SHP77 (cell line): ENCODE measurements at regions not wholly inside any gene's neighbourhood (a gene's known extent, or its start where the extent isn't known, plus 50 kb on each side); places are given as distances from the start of the nearest gene placed in this dataset.

Experiments used
- DNase-seq, 2 experiments: peaks; one replicate each; lab custom pipeline; 2025; lab: John Stamatoyannopoulos, UW

DNA sequence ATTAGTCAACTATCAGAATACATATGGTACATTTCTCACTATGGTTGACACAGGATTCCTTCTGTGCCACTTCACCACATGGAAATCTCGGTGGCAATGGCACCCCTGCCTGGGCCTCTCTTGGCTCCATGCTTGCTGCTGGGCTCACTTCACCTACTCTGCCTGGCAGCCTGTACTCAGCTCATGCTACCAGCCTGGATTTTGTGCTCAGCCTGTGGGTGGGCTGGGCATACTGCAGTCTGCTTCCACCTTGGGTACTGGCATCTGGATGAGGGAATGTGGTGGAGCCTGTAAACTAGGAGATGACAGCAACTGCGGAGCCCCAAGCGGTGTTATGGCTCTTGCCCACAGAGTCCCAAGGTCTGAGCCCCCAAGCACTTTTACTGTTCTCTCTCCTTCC, 604.1 kb downstream of the MTRR start:
- DNase-seq, result no peak

DNA sequence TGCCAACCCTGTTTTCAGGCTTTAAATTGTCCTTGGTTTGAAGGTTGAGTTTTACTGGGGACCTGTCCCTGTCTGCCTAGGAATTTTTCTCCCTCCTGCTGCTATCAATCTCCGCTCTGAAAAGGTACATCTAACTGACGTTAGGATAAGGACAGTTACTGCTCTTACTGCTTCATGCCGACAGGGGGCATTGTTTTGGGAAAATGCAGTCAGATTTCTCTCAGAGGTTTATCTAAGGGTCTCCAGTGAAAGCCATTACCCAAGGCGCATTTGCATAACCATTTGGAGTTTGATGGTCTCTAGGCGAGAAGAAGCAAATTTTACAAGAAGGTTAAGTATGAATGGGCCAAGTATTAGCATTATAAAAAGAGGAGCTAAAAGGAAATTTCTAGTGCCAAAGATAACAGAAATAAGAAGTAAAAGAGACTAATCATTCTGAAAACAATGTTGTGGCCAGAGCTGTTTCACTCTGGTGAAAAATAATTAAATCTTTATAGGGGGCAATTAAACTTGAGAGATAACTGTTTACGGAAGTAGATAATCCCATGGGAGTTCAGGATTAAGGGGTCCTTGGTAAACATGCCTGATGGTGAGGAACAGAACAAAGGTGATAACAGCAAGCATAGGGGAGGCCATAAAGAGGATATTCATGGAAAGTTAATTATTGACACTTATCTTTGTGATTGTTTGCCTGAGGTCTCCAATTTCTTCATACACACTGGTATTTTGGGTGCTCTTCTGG, 605.0 kb downstream of the MTRR start:
- no peak for DNase-seq

DNA sequence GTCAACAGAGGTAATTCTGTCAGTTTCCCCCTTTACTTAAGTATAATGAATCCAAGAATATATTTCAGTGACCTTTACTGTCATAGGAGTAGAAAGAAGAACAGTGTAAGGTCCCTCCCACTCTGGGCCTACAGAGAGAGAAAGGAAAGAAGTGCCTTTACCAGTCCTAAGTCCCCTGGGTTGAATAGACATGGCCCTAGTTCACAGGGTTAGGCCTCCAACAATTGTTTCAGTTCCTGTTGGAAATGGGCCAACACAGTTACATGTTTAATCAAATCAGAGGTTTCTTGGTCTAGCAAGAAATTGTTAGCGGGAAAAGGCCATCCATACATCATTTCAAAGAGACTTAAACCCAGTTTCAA, 605.6 kb downstream of the MTRR start:
- no peak for DNase-seq

DNA sequence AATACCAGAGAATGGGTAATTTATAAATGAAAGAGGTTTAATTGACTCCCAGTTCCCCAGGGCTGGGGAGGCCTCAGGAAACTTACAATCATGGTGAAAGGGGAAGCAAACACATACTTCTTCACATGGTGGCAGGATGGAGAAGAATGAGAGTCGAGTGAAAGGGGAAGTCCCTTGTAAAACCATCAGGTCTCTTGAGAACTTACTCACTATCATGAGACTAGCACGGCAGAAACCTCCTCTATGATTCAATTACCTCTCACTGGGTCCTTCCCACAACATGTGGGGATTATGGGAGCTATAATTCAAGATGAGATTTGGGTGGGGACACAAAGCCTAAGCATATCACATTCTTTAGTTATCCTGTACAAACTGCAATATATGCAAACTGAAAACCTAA, 609.4 kb downstream of the MTRR start:
- DNase-seq, result no peak

DNA sequence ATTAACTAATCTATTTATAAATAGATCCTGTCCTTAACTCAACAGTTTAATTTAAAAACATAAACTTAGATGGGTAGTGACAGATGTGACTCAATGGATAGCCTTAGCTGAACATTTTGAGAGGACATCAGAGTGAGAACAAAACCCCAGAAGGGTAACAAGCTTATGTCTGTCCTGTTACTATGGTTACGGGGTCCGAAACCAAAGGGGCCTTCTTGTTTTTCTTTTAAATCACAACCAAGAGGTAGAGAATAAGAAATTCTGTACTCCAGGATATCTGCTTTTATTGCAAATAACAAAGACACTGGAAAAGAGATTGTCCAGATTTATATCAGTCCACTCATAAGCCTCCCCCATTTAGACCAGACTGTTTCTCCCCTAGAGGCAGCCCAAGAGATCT, 612.1 kb downstream of the MTRR start:
- no peak for DNase-seq

DNA sequence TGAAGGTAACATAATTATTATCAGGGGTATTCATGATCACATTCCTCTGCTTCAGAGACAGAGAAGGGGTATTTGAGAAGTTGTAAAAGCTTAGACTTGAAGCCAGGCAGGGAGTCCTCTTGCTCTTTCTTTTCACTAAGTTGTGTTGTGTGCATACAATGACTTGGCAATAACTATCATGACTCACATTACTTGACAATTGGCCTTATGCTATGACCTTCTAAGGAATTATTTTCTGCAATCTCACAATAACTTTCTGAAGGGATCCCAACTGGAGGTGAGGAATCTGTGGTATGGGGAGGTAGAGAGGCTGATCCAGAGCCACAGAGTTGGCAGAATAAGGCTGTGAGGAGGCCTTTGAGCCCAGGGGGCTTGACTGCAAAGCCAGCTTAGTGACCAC, 622.3 kb downstream of the MTRR start:
- DNase-seq, result no peak

DNA sequence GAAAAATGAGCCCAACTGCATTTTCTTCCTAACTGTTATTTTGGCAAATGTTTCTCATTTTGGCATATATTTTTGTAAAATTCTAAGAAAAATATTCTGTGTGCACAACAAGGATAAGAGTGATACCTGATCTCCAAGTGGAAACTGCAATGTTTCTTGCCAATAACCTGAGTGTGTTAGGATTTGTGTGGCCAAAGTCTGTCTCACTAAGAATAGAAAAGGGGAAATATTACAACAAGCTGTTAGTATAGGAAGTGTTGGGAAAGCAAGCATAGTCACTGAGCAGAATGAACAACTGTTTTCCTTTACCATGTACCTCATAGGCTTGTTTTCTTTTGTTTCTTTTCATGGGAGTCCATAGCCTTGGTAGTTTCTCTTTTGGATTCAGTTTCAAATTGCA, 624.2 kb downstream of the MTRR start:
- DNase-seq, result no peak

DNA sequence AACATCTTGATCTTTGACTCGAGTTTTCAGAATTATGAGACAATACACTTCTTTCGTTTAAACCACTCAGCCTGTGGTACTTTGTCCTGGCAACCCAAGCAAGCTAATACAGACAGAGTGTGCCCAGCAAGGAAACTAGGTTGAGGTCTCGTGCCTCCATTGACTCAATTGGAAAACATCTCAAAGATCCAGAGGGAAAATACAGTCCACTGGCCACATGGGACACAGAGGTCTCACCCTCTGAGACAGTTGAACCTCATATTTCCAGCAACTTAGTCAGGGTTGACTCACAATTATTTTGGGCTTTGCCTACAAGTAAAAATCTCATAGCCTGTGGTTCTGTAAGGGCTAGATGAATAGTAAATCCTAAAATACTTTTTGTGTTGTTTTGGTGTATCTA, 631.5 kb downstream of the MTRR start:
- DNase-seq, result no peak

DNA sequence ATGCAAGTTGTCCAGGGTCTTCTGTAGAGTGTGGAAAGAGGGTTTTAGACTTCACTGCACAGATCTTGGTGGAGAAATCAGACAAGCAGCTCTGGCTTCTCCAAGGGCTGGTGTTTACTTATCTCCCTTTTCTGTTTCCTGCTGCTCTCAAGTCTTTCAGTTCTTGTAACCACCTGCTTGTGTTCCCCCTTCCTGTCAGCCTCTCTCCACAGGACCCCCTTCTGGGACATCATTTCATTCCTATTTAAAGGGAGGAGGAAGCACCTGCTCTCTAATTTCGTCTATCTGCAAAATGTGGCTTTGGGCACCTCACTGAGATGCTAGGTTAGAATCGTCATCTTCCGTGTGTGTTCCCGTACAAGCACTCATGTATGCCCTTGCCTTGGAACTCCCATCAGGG, 636.2 kb downstream of the MTRR start:
- no peak for DNase-seq

DNA sequence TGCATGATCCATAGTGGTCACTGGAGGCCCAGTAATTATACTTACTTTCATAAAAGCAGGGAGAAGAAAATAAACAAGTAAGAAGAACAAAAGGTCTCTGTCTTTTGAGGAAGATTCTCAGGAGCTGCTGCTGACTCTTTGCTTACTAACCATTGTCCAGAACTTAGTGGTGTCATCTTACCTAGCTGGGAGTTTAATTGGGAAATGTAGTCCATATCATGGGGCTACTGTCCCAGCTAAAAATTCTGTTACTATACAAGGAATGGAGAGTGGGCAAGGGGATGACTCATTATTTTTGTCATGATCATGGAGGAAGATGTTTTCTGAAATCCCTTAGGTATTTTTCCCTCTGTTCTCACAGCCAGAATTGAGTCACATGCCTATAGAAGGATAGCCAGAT, 639.3 kb downstream of the MTRR start:
- no peak for DNase-seq

DNA sequence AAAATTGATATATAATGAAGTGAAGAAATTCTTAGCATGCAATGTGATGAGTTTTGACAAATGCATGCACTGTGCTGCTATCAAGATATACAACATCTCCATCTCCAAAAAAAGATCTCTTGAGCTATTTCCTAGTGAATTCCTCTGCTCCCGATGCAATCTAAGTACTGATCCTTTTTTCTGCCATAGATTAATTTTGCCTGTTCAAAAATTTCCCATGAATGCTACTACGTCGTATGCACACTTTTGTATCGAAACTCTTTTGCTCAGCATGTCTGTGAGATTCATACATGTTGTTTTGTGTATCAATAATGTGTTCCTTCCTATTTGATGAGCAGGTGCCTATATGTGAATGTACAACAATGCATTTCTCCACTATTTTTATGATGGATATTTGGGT, 647.4 kb downstream of the MTRR start:
- no peak for DNase-seq

DNA sequence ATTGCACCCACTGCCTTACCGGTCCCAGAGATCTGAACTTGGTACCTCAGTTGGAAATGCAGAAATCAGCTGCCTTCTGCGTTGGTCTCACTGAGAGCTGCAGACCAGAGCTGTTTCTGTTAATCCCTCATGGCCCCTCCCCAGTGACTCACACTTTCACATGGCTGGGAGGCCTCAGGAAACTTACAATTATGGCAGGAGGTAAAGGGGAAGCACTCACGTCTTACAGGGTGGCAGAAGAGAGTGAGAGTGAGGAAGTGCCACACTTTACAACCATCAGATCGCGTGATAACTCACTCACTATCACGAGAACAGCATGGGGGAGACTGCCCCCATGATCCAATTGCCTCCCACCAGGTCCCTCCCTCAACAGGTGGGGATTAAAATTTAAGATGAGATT, 648.5 kb downstream of the MTRR start:
- no peak for DNase-seq

DNA sequence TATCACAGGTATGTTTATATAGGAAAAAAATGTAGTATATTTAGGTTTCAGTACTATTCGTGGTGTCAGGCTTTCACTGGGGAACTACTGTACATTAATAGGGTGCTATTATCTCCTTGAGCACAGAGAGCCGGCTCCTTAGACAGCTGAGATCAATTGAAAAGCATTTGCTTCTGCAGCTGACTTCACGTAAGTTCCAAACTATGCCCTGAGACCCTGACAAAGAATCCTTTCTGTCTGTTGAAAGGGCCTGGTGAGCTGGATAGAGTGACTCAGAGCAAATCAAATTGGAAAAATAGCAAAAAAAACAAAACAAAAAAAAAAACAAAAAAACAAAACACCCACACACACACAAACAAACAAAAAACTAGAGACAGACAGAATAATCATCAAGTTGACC, 652.0 kb downstream of the MTRR start:
- DNase-seq, result no peak

DNA sequence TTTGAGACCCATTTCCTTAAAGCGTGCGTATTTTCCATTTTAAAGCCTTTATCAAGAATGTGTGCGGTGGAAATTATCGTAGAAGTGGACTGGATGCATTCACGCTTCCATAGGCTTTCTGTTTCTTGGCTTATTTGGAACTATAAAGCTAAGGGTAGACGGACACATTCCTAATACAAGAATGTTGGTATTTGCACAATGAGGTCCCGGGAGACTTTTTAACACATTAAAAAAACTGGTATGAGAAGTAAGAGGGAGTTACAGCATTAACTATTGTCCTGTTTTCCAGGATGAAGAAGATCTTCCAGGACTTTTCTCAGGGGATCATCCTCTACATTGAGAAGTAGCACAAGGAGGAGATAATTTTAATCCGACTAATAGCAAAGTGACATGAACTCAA, 653.0 kb downstream of the MTRR start:
- DNase-seq, result no peak

DNA sequence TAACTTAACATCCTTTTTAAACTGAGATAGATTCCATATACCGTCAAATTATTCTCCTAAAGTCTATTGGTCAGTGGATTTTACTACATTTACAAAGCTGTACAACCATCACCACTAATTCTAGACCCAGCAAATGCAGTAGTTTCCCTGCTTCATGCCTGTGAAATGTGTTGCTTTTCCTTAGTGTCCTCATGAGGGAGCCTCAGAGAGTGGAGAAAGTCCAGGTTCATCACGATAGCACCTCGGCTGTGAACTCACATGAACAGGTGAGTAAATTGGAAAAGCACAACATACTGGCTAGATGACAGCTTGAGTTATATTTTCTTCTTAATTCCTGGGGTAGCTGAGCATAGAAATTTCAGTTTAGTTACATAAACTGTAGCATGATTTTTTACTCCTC, 653.7 kb downstream of the MTRR start:
- peak in 1 of 2 experiments; percentile 9 for DNase-seq

DNA sequence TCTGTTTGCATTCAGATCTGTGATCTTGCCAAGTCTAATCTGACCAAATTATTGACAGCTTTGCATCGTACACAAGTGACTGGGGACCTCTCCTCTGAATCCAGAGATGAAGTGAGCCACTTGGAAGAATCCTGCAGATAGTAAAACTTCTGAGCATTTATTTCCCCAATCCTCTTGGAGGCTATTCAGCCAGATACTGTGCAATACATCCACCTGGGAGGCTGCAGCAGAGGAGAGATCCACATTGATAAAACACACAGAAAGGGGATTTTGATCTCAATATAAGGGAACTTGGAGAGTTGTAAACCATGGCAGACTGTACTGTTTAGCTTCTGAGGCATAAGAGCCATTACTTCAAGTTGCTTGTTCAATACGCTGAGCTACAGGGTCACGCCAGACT, 654.6 kb downstream of the MTRR start:
- no peak for DNase-seq

DNA sequence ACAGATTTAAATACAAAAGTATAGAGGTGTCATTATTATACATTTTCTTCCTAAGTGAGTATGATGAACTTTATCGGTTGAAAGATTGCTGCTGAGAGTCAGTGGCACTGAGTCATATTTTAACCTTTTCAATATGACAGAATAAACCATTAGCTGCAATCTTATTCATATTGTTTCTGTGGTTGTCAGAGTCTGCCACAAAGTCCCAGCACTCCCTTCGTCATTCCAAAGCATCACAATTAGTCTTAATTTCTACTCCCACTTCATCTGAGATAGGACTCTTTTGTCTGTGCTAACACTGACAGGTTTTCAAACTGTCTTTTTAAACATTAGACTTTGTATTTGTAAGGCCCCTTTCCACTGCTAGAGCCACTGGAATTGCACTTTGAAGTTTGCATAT, 656.9 kb downstream of the MTRR start:
- DNase-seq, result no peak

DNA sequence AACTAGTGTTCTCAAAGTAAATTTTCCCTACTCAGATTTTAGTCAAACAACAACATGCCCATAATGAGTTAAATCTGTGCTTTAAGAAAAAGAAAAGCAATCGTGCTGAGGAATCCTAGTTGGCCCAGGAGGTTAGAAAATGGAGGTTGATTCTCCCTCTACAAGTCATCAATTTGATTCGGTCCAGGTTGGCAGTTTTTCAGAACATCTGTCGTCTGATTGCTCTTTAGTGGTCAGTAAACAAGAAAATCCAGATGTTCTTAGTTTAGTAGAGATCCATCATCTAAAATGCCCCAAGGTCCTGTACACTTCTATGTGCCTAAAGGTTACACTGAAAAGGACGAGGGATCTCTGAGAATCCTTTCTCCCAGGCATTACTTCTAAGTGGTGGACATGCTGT, 659.2 kb downstream of the MTRR start:
- no peak for DNase-seq

DNA sequence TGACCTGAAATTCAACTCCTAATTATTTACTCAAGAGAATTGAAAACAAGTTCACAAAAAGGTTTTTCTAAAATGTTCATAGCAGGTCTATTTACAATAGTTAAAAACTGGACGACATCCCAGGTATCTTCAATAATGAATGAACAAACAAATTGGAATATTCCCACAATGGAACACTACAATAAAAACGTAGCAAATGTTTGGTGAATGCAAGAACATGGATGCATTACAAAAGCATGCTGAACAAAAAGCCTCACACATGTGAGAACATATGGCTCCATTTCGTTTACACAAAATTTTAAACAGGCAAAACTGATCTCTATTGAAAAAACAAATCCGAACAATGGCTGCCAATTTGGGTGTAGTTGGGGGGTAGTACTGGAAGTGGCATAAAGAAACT, 669.9 kb downstream of the MTRR start:
- no peak for DNase-seq

DNA sequence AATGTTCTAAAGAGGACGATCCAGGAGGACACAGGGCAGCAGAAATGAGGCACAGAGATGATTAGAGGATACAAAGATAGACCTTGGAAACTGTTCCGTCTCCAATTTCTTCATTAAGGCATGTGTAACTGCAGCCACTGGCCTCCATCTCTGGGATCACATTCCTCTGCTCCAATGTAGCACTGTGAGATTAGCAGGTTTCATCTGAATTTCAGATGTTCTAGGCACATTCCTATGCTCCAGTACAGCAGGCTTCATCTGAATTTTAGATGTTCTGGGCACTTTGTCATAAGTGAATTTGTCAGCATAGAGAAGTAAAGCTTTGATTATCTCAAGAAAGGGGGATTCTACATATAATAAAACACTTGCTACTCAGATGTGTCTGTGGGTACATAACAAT, 671.4 kb downstream of the MTRR start:
- no peak for DNase-seq

DNA sequence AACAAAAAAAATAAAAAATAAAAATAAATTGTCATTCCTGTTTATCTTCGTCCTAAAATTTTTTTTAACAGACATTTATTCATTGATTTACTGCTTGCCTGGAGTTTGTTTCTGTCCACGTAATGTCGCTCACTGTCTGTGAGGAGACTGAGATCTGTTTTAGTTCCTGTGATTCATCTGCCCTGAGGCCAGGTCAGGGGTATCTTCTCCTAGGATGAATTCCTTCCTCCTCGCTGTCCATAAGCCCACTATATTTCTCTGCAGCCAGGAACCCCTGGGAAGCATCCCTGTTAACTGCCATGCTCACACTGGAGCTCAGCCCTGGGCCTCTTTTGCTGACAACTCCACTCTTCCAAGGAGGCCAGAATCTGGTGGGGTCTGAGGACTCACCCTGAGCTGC, 682.0 kb downstream of the MTRR start:
- DNase-seq, result no peak

DNA sequence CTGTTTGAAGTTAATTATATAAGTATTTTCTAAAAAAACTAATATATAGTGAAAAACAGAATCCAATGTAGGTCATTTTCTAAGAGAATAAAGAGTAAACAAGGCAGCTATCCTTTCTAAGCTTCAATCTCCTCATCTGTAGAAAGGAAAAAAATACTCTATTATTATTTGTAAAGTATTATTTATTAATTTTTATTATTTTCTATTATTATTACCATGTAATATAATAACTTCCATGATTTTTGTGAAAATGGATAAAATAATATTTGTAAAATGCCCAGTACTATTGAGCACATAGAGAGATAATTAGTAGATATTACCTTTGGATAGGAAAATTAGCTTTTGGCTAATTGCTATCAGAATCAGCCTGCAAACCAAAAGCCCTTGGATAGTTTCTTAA, 684.4 kb downstream of the MTRR start:
- DNase-seq, result no peak

DNA sequence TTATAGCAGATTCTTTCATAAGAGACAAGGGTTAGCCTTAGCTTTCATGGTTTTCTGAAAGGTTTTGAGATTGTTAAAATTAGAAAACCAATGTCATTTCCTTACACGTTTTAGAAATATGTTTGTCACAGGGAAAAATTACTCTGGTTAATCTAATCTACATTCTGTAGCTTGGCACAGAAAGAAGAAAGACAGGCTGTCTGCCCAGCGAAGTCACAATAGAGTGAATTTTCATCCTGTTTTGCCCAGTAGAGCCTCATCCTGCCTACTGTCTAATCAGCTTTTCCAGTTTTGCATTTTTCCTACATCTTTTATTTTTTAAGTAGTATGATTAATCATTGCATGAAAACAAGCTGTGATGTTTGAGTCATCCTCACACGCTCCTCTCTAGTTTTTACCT, 688.8 kb downstream of the MTRR start:
- DNase-seq, result no peak

DNA sequence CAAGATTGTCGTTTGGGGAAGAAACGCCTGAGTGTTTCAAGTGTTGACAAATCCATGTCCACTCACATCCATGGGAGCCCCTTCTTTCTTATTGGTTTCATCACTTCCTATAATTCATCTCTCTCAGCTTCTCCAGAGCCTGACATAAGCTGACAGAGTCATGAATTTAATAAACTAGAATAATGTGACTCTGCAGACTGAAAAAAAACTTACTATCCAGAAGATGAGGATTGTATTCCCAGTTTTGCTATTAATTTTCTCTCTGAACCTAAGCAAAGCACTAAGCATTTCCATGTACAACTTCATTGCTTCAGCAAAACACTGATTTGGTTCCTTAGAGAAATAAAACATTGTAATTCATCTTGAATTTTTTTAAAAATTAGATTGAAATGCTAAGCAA, 691.8 kb downstream of the MTRR start:
- DNase-seq, result no peak
